Endodermal cell (in vitro differentiated cells): ENCODE measurements at regions not wholly inside any gene's neighbourhood (a gene's known extent, or its start where the extent isn't known, plus 50 kb on each side); places are given as distances from the start of the nearest gene placed in this dataset.

Experiments used
- DNase-seq: peaks from one replicate; pipeline ENCODE4 v3.0.0-alpha.2; 2017
- H3K27ac ChIP-seq: 2 replicates; pipeline ENCODE4 v1.5.1; 2013; ENCODE audit warnings: mild to moderate bottlenecking, low read depth, low read length, moderate library complexity
- H3K27me3 ChIP-seq: 2 replicates; pipeline ENCODE4 v1.6.1; 2013; ENCODE audit warnings: mild to moderate bottlenecking, low read length, moderate library complexity; ENCODE audit not compliant: insufficient read depth, control insufficient read depth, poor library complexity, severe bottlenecking
- H3K36me3 ChIP-seq: 2 replicates; pipeline ENCODE4 v1.7.0; 2013; ENCODE audit warnings: mild to moderate bottlenecking, low read length, moderate library complexity; ENCODE audit not compliant: control insufficient read depth, insufficient read depth
- H3K4me1 ChIP-seq: one replicate; pipeline ENCODE4 v1.7.0; 2013; ENCODE audit warnings: low read length; ENCODE audit not compliant: control insufficient read depth, insufficient read depth
- H3K4me3 ChIP-seq: 2 replicates; pipeline ENCODE4 v1.5.1; 2013; ENCODE audit warnings: mild to moderate bottlenecking, low read length, moderate library complexity
- H3K9ac ChIP-seq: 2 replicates; pipeline ENCODE4 v1.6.1; 2013; ENCODE audit warnings: mild to moderate bottlenecking, low read length, moderate library complexity; ENCODE audit not compliant: poor library complexity, severe bottlenecking; ENCODE audit errors: extremely low read depth
- H3K9me3 ChIP-seq: 2 replicates; pipeline ENCODE4 v1.6.1; 2013; ENCODE audit warnings: mild to moderate bottlenecking, low read length, moderate library complexity; ENCODE audit not compliant: control insufficient read depth
- H3K27ac Mint-ChIP-seq: 2 replicates; pipeline ENCODE4 v1.8.0; 2020; ENCODE audit warnings: mixed read lengths
- H3K27me3 Mint-ChIP-seq: 2 replicates; pipeline ENCODE4 v1.8.0; 2021; ENCODE audit warnings: mild to moderate bottlenecking, mixed read lengths; ENCODE audit not compliant: insufficient read depth
- H3K36me3 Mint-ChIP-seq: 2 replicates; pipeline ENCODE4 v1.8.0; 2020; ENCODE audit warnings: low read depth, mixed read lengths
- H3K4me1 Mint-ChIP-seq: 2 replicates; pipeline ENCODE4 v1.8.0; 2020; ENCODE audit warnings: mixed read lengths
- H3K4me3 Mint-ChIP-seq: 2 replicates; pipeline ENCODE4 v1.8.0; 2020; ENCODE audit warnings: mild to moderate bottlenecking, moderate library complexity, mixed read lengths
- H3K9me3 Mint-ChIP-seq: 2 replicates; pipeline ENCODE4 v1.8.0; 2020; ENCODE audit warnings: mild to moderate bottlenecking, mixed read lengths
- CTCF ChIP-seq: fragments of 200-600 bp; sonication (generic); conservative IDR thresholded peaks from 2 replicates; pipeline ENCODE4 v1.5.0; 2021; ENCODE audit warnings: antibody characterized with exemption, mild to moderate bottlenecking
- WGBS, 2 experiments: methylation state at CpG; one replicate each; pipeline versions ENCODE4 v1.1.5 to v1.1.7; 2013; ENCODE audit warnings: missing lambda C conversion rate in 2 of 2, mixed read lengths in 1 of 2; ENCODE audit not compliant: insufficient coverage in 1 of 2, insufficient read length in 1 of 2; 5-methylcytosine and 5-hydroxymethylcytosine counted together

- no peaks in the 10 kb centered on the region for H3K4me1 Mint-ChIP-seq
- Histone ChIP-seq H3K27ac (no peak overlapping the region), H3K4me1 (no peaks in the 10 kb centered on the region), H3K27me3 (no peaks in the 10 kb centered on the region), H3K9me3 (no peaks in the 10 kb centered on the region), H3K4me3 (no peak overlapping the region), H3K9ac (no peak overlapping the region), H3K36me3 (no peaks in the 10 kb centered on the region)
- H3K27me3 Mint-ChIP-seq: no peaks in the 10 kb centered on the region
- DNase-seq: peak; percentile 52
- H3K9me3 Mint-ChIP-seq: peaks cover 47% of the 10 kb centered on the region
- H3K36me3 Mint-ChIP-seq: no peaks in the 10 kb centered on the region
- H3K4me3 Mint-ChIP-seq: no peak overlapping the region
- no peak overlapping the region for H3K27ac Mint-ChIP-seq
- TF ChIP-seq CTCF: peak; percentile 70
- WGBS, 2 experiments: 60 to 81% methylated on average over 1 to 3 of the region's 3 CpGs
Measured at GRCh38 chrX:117743469-117744251, 372.9 kb downstream of the KLHL13 start.

- H3K4me3 ChIP-seq: no peak overlapping the region
- 86% methylated on average over 1 of the region's 1 CpG; no CpG with 5 or more reads in 1 of the 2 experiments for WGBS, 2 experiments
Measured at GRCh38 chrX:117713411-117713810, 403.2 kb downstream of the KLHL13 start.

DNA sequence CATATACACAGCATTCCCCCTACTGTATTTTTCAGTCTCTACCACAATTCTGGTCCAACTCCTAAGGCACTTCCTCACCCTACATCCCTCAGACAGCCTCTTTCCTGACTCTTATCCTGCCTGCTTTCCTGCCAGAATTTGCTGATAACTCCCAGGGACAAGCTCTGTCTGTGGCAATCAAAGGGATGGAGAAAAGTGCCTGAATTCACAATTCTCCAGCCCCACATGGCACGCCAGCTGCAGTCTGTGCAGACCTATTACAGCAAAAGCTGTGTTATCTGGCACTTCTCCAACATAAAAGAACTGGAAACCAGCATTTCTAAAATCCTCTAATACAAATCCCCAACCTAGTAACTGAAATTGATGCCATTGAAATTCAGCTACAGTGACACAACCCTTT lies 404.8 kb downstream of the KLHL13 start:
- Histone ChIP-seq H3K27me3 (no peaks in the 10 kb centered on the region), H3K27ac (no peak overlapping the region), H3K36me3 (no peaks in the 10 kb centered on the region), H3K4me1 (no peaks in the 10 kb centered on the region), H3K9me3 (no peaks in the 10 kb centered on the region), H3K4me3 (no peak overlapping the region), H3K9ac (no peak overlapping the region)
- peaks cover 28% of the 10 kb centered on the region for H3K9me3 Mint-ChIP-seq
- no peak for DNase-seq
- TF ChIP-seq CTCF: no peak
- no peak overlapping the region for H3K27ac Mint-ChIP-seq
- WGBS, 2 experiments: 82% methylated on average over 1 of the region's 1 CpG; no CpG with 5 or more reads in 1 of the 2 experiments
- H3K4me3 Mint-ChIP-seq: no peak overlapping the region
- no peaks in the 10 kb centered on the region for H3K36me3 Mint-ChIP-seq
- H3K4me1 Mint-ChIP-seq: no peaks in the 10 kb centered on the region
- no peaks in the 10 kb centered on the region for H3K27me3 Mint-ChIP-seq

More at GRCh38 chrX:117713411-117713810, 403.2 kb downstream of the KLHL13 start:
- no peak for TF ChIP-seq CTCF
- Histone ChIP-seq H3K27ac (no peak overlapping the region), H3K36me3 (no peaks in the 10 kb centered on the region), H3K4me1 (no peaks in the 10 kb centered on the region), H3K27me3 (no peaks in the 10 kb centered on the region), H3K9me3 (no peaks in the 10 kb centered on the region), H3K9ac (no peak overlapping the region)
- DNase-seq: no peak
- no peaks in the 10 kb centered on the region for H3K36me3 Mint-ChIP-seq
- no peaks in the 10 kb centered on the region for H3K27me3 Mint-ChIP-seq
- no peak overlapping the region for H3K27ac Mint-ChIP-seq
- no peak overlapping the region for H3K4me3 Mint-ChIP-seq
- peaks cover 8% of the 10 kb centered on the region for H3K4me1 Mint-ChIP-seq
- peaks cover 35% of the 10 kb centered on the region for H3K9me3 Mint-ChIP-seq
